Heart right ventricle (tissue), 16 donors: ENCODE measurements at regions not wholly inside any gene's neighbourhood (a gene's known extent, or its start where the extent isn't known, plus 50 kb on each side); places are given as distances from the start of the nearest gene placed in this dataset.
A peak's percentile ranks its signal among the peaks of the same experiment; 100 is the strongest.

Experiments
- ATAC-seq, 8 donors: fragments of 200-7000 bp; cut with Tn5 transposase; one replicate each; pipeline ENCODE4 v1.9.1; 2020; ENCODE audit warnings: mild to moderate bottlenecking in 8 of 8, moderate library complexity in 8 of 8, moderate number of reproducible peaks in 1 of 8
- DNase-seq, 2 donors: peaks; one replicate each; pipeline ENCODE4 v3.0.0-alpha.2; 2020
- H3K27ac ChIP-seq, 10 donors: fragments of 200-600 bp; sonication (generic) in 2 of 10; one replicate each; pipeline versions ENCODE4 v1.5.0 to v1.8.0; 2020 to 2022; ENCODE audit warnings: mild to moderate bottlenecking in 3 of 10
- H3K27me3 ChIP-seq, 7 donors: fragments of 200-600 bp; one replicate each; pipeline ENCODE4 v1.8.0; 2021 to 2022; ENCODE audit warnings: mild to moderate bottlenecking in 2 of 7
- H3K36me3 ChIP-seq, 9 donors: fragments of 200-600 bp; sonication (generic) in 1 of 9; one replicate each; pipeline versions ENCODE4 v1.5.0 to v1.8.0; 2020 to 2022; ENCODE audit warnings: mild to moderate bottlenecking in 2 of 9
- H3K4me1 ChIP-seq, 9 donors: fragments of 200-600 bp; sonication (generic) in 1 of 9; one replicate each; pipeline versions ENCODE4 v1.5.0 to v1.8.0; 2020 to 2022; ENCODE audit warnings: mild to moderate bottlenecking in 4 of 9
- H3K4me3 ChIP-seq, 10 donors: fragments of 200-600 bp; sonication (generic) in 2 of 10; one replicate each; pipeline versions ENCODE4 v1.5.0 to v1.8.0; 2020 to 2022; ENCODE audit warnings: mild to moderate bottlenecking in 7 of 10, moderate library complexity in 2 of 10
- H3K9me3 ChIP-seq, 11 donors: fragments of 200-600 bp in 10 of 11; sonication (generic) in 2 of 11; one replicate each; pipeline versions ENCODE4 v1.5.0 to v1.8.0; 2013 to 2022; ENCODE audit warnings: mild to moderate bottlenecking in 2 of 11, control low read depth in 1 of 11, moderate library complexity in 1 of 11
- CTCF ChIP-seq, 9 donors: fragments of 200-600 bp; sonication (generic) in 2 of 9; IDR thresholded peaks; one replicate each; pipeline versions ENCODE4 v1.5.0 to v1.8.0; 2021 to 2022; ENCODE audit warnings: antibody characterized with exemption in 9 of 9, mild to moderate bottlenecking in 5 of 9, moderate library complexity in 1 of 9
- WGBS, 2 donors: extraction: QIAGEN DNeasy Blood & Tissue Kit; methylation state at CpG; one replicate each; pipeline ENCODE4 v1.1.7; 2013; ENCODE audit warnings: inconsistent platforms in 1 of 2; 5-methylcytosine and 5-hydroxymethylcytosine counted together
- intact Hi-C, 10 donors: fragments of 100-400 bp; cut with DNase I; formaldehyde crosslinking; loops; one replicate each; pipeline versions ENCODE4 v1.11.1 to v1.14.2; 2022
- donor health status: Arrhythmogenic right ventricular cardiomyopathy.
- donor health status: ischemic (EF 13 %, LVEDD 7.1; RV severe dilation, severe dysfunction).
- donor health status: healthy with polysubstance abuse.
- donor health status: DM: no; HTN: yes; CAD: no.
- donor health status: DM: no; HTN: no; CAD: no.
- donor health status: ischemic (EF 25% LVEDD 6.9; RV normal size, moderate dysfunction).
- donor health status: ischemic (EF 25% LVEDD 5.7; RV mildly dilated, moderate dysfunction).
- donor health status: healthy.
- donor health status: DM: yes; HTN: yes; CAD: no.
- donor health status: Ischemic cardiomyopathy.
- donor health status: ischemic (EF 35%, LVEDD 5.7; RV mildly dilated, moderate dysfunction).
- donor health status: nonischemic (EF 11% LVEDD 7.7; RV severe dilation, severe dysfunction).
- donor health status: DM: yes; HTN: yes; CAD: no.
- donor health status: PGD.
- donor health status: ischemic (EF 29% LVEDD 5.4; RV normal size, mild dysfunction).
- donor health status: nonischemic (EF 23%, LVEDD 6.1; RV moderate dilation, normal function).

DNA sequence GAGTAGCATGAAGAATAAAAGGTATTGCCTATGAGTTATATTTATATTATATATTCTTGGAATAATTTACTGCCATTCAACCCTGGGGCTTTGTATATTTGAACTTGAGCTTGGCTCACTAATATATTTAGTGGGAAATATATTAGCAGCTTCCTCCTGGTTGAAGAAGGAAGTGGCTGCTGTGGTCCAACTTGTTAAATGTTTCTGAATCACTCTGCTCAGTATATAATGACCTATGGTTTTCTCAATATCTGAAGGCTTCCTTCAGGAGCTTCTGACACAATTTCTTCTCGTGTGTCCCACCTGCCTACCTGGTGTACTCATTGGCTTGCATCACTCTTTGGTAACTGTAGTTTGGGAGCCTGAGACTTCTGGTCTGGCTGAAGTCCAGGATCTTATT is 646.4 kb downstream of the TBC1D4 start:
- no peaks in the 10 kb centered on the region for H3K36me3 ChIP-seq
- H3K4me1 ChIP-seq = no peaks in the 10 kb centered on the region
- H3K9me3 ChIP-seq = peaks cover 0 to 10% (median 0%) of the 10 kb centered on the region in 11 donors
- intact Hi-C loops = no loop called here
- 75 to 79% methylated on average over 1 of the region's 1 CpG for WGBS, 2 donors
- H3K27me3 ChIP-seq = no peaks in the 10 kb centered on the region
- no peak overlapping the region for H3K27ac ChIP-seq
- H3K4me3 ChIP-seq = no peak overlapping the region
- ATAC-seq (no peak), DNase-seq (no peak)
- no peak for TF ChIP-seq CTCF (IDR thresholded peaks at IDR 0.05)

- Histone ChIP-seq H3K4me3 (no peak overlapping the region), H3K27me3 (no peaks in the 10 kb centered on the region), H3K4me1 (peaks cover 0 to 16% (median 8%) of the 10 kb centered on the region in 9 donors), H3K36me3 (no peaks in the 10 kb centered on the region), H3K9me3 (no peaks in the 10 kb centered on the region), H3K27ac (no peak overlapping the region)
- ATAC-seq (no peak), DNase-seq (no peak)
- no peak for TF ChIP-seq CTCF (IDR thresholded peaks at IDR 0.05)
- intact Hi-C loops = no loop called here
These were observed 656.1 kb downstream of the TBC1D4 start for GRCh38 chr13:74825938-74826246.

GRCh38 chr13:74825152-74825937 is 656.6 kb downstream of the TBC1D4 start:
- peak overlapping the region in 5 of 10 donors; percentile 14 to 34 (median 21) for H3K27ac ChIP-seq
- no peaks in the 10 kb centered on the region for H3K9me3 ChIP-seq
- peaks cover 0 to 16% (median 8%) of the 10 kb centered on the region in 9 donors for H3K4me1 ChIP-seq
- intact Hi-C loops = no loop called here
- no peak for TF ChIP-seq CTCF (IDR thresholded peaks at IDR 0.05)
- DNase-seq = peak in 1 of 2 donors; percentile 6
- no peaks in the 10 kb centered on the region for H3K27me3 ChIP-seq
- peak in 7 of 8 donors; percentile 52 to 89 (median 82) for ATAC-seq
- no peak overlapping the region for H3K4me3 ChIP-seq
- WGBS, 2 donors = 86 to 91% methylated on average over 2 of the region's 2 CpGs
- no peaks in the 10 kb centered on the region for H3K36me3 ChIP-seq

DNA sequence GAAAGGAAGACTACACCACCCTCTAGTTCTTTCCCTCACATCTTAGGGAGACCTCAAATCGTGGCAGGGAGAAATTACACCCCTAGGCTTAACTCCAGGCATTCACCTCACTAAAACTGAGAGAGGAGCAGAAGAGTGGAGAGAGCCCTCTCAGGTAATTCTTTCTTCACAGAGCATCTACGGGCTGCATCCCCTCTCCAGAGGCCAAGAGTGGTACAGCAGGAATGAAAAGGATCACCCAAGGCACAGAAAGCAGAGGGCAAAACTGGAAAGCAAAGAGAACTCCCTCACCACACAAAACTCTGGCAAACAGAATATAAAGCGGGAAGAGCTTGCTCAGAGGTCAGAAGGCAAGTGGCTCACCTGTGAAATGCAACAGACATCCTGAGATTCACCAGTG is 661.2 kb downstream of the TBC1D4 start:
- DNase-seq (no peak), ATAC-seq (no peak)
- intact Hi-C loops = no loop called here
- Histone ChIP-seq H3K9me3 (peaks cover 0 to 4% (median 0%) of the 10 kb centered on the region in 11 donors), H3K4me1 (peaks cover 0 to 11% (median 8%) of the 10 kb centered on the region in 9 donors), H3K36me3 (no peaks in the 10 kb centered on the region), H3K27me3 (no peaks in the 10 kb centered on the region), H3K4me3 (no peak overlapping the region), H3K27ac (no peak overlapping the region)
- 86% methylated on average over 3 of the region's 3 CpGs for WGBS, 2 donors
- TF ChIP-seq CTCF (IDR thresholded peaks at IDR 0.05) = no peak
